HL-60 (cell line): ENCODE measurements at regions not wholly inside any gene's neighbourhood (a gene's known extent, or its start where the extent isn't known, plus 50 kb on each side); places are given as distances from the start of the nearest gene placed in this dataset.

Source experiments
- GABPA ChIP-seq: IDR thresholded peaks from 2 replicates; pipeline ENCODE4 v1.6.1; 2012; ENCODE audit warnings: low read depth
- POLR2AphosphoS5 ChIP-seq: IDR thresholded peaks from 2 replicates; pipeline ENCODE4 v1.6.1; 2012; ENCODE audit warnings: low read depth
- TF ChIP-seq, protein P1 (sequence below): IDR thresholded peaks from one replicate; pipeline ENCODE4 v1.5.1; 2011; ENCODE audit warnings: low read length, control low read depth, inconsistent platforms; ENCODE audit not compliant: insufficient read depth

DNA sequence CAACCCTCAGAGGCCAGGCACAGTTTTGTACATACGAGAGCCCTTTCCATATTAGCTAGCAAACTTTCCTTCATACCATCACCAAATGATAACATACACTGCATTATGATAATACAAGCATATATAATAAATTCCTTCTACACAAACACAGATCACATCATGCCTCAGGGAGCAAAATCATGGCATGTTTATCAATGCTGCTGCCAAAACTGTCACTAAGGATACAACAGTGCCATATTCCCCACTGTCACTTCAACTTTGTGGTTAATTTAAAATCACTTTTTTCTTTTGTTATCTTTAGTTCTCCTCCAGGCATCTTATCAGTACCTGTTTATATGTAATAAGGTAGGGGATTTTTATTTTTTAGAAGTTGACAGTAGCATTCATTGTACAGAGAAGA is 196.3 kb downstream of the EPM2A start:
- TF ChIP-seq, protein P1, sequence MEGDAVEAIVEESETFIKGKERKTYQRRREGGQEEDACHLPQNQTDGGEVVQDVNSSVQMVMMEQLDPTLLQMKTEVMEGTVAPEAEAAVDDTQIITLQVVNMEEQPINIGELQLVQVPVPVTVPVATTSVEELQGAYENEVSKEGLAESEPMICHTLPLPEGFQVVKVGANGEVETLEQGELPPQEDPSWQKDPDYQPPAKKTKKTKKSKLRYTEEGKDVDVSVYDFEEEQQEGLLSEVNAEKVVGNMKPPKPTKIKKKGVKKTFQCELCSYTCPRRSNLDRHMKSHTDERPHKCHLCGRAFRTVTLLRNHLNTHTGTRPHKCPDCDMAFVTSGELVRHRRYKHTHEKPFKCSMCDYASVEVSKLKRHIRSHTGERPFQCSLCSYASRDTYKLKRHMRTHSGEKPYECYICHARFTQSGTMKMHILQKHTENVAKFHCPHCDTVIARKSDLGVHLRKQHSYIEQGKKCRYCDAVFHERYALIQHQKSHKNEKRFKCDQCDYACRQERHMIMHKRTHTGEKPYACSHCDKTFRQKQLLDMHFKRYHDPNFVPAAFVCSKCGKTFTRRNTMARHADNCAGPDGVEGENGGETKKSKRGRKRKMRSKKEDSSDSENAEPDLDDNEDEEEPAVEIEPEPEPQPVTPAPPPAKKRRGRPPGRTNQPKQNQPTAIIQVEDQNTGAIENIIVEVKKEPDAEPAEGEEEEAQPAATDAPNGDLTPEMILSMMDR: no peak
- TF ChIP-seq POLR2AphosphoS5 (no peak), GABPA (no peak)
